GM19452 (cell line): ENCODE measurements at regions not wholly inside any gene's neighbourhood (a gene's known extent, or its start where the extent isn't known, plus 50 kb on each side); places are given as distances from the start of the nearest gene placed in this dataset.
"Not testable (repeated sequence)": the region's sequence is repeated elsewhere in the genome, so short reads cannot be mapped to it uniquely, and the experiment has no call there.

Source experiments
- ATAC-seq: cut with Tn5 transposase; IDR thresholded peaks from one replicate; pipeline ENCODE4 v1.9.1; 2021; ENCODE audit not compliant: unreplicated experiment

- ATAC-seq: no peak
These were observed 231.4 kb upstream of the TUT7 start for GRCh38 chr9:86585422-86586143.

DNA sequence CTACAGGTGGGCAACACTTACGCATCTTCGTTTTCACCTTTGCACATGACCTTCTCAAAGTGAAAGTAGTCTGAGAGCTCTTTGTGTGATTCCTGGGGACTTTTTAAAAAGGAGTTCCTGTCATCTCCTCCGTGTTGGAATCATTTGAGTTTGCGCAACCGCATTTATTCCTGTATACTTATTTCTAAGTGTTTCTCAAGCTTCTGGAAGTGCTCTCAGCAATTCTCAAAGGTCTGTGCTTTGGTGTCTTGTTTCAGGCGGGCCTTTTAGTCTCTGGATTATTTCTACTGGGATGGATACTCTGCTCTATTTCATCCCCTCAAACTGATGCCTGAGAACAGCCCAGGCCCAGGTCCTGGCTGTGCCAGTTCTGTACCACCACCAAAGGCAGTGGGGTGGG lies 226.5 kb upstream of the TUT7 start:
- ATAC-seq: no peak

DNA sequence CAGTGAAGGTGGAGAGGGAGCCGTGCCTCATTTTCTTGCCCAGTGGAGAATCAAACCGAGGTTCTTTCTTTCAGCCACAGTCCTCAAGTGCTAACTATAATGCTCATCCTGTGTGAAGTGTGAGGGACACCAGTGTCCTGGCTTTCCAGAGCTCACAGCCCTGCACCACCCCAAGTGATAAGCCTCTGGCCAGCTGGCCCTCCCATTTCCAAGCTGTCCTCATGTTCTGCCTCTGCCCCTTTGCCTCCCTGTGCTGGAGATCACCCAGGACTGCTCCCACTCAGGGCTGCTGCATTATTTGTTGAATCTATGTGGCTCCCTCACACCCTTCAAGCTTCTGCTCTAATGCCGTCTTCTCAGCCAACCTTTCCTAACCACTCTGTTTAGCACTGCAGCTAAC lies 224.5 kb upstream of the TUT7 start:
- no peak for ATAC-seq

- no peak for ATAC-seq
These were observed 223.5 kb upstream of the TUT7 start for GRCh38 chr9:86577420-86578333.

DNA sequence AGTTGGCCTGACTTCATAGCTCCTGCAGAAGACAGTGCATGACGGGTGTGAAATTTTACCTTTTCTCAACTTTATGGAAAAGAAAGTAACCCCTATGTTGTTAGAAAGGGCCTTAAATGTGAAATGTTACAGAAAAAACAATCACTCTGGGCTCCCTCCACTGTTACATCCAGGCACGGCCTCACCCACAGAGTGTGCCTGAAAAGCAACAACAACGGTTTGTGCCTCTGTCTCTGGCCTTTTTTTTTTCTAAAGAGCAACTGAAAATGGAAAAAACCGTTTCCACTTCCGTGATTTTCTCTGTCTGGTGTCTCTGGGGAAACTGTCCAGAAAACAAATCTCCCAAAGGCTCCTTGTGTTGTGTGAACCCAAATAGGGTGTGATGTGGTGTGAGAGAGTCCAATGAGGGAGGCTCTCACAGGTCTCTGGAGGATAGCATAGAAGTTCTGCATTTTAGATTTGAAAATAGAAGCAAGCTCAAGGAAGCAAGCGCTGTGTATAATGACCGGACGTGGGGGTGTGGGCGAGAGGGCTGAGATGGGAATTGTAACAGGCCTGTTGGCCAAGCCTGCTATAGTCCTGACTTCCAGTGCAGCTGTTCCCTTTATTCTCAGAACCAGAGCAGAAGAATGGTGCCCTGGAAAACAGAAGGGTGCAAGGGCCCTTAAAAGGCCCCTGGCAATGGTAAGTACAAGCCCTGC lies 221.8 kb upstream of the TUT7 start:
- no peak for ATAC-seq

DNA sequence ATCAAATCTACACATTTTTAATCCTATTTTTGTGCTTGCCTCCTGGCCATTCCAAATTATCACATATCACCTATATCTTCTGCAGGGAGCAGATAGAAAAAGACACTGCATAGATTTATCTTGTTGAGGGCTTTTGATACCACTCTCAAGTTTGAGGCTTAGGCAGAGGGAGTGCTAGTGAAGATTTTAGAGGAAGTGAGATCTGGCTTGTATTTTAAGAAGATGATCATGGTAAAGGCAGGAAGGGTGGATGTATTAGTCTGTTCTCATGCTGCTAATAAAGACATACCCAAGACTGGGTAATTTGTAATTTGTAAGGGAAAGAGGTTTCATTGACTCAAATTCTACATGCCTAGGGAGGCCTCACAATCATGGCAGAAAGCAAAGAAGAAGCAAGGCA lies 220.9 kb upstream of the TUT7 start:
- no peak for ATAC-seq

DNA sequence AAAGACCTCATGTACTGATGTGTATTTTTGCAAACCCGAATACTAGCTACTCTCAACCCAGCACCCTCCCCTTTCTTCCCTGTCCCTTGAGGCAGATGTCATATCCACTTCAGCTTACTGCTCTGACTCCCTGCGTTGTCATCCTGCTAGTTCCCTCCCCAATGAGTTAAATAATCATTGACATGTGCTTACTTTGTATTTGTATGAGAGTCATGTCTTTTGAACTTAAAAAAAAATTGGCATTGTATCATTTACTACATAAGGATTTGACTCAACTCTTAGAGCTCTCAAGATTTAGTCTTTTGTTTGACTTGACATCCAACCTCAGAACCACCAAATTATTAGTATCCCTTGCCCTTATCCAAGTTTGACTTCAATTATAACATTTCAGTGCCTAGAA lies 219.7 kb upstream of the TUT7 start:
- no peak for ATAC-seq

DNA sequence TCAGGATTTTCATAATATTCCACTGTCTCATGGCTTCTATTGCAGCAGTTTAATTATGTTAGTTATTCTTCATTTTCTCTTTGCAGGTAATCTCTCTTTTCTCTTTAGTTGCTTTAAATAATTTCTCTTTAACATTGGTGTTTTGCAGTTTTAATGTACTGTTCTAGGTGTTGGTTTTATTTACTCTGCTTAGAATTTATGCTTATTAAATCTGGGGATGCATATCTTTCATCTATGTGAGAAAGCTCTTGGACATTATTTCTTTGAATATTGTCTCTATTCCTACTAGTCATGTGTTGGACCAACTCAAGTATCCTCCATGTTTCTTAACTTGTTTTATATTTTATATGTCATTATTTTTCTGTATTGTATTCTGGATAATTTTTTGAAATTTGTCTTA lies 218.7 kb upstream of the TUT7 start:
- ATAC-seq: no peak

GRCh38 chr9:86565603-86566002 lies 211.4 kb upstream of the TUT7 start:
- not testable (repeated sequence) for ATAC-seq

DNA sequence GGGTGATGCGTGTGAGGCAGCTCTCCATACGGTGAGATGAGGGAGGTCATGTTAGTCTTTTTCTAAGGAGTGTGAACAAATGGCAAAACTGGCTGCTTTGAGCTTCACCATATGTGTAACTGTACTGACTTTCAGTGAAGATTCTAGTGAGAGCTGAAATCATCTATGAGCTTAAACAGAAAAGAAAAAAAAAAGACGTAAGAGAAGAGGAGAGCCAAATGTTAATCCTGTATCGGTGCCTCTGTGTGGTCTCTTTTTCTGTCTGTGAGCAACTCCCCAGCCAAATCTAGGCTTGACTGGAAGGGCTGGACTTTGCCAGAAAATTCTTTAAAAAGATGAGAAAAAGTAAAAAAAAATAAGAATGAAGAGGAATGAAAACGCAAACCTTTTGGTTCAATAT lies 209.7 kb upstream of the TUT7 start:
- no peak for ATAC-seq

DNA sequence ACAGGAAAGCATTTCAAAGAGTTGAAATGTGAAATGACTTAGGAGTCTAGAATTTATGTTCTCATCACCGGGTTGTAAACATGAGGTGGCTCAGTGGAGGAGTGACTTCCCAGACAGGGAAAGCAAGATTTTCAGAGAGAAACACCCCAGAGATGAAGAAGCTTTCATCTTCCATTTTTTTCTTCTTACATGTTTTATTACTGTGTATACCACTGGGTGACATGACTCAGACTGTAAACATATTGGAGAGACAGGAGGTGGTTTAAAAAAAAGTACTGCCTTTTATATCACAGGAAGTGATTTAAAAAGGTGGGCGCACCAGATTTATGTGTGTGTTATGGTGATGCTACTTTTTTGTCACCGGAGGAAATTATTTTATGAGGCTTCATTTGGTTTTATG lies 209.1 kb upstream of the TUT7 start:
- ATAC-seq: no peak

GRCh38 chr9:86562691-86563090 lies 208.5 kb upstream of the TUT7 start:
- ATAC-seq: no peak

DNA sequence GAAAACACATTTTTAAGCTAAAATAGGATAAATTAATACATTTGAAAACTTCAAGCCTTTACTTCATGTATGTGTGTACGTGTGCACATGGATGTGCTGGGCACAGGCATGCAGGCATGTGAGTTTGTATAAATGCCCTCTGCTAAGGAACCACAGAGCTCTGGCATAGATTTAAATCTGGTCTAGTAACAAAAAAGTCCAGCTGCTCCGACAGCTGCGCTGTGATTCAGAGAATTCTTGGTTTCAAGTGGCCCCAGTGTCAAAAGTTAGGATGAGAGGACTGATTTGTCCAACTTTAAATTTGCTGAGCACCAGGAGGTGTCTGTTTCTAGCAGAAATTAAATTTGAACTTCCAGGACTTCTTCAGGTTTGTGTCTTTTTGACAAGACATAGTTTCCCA lies 203.7 kb upstream of the TUT7 start:
- no peak for ATAC-seq

DNA sequence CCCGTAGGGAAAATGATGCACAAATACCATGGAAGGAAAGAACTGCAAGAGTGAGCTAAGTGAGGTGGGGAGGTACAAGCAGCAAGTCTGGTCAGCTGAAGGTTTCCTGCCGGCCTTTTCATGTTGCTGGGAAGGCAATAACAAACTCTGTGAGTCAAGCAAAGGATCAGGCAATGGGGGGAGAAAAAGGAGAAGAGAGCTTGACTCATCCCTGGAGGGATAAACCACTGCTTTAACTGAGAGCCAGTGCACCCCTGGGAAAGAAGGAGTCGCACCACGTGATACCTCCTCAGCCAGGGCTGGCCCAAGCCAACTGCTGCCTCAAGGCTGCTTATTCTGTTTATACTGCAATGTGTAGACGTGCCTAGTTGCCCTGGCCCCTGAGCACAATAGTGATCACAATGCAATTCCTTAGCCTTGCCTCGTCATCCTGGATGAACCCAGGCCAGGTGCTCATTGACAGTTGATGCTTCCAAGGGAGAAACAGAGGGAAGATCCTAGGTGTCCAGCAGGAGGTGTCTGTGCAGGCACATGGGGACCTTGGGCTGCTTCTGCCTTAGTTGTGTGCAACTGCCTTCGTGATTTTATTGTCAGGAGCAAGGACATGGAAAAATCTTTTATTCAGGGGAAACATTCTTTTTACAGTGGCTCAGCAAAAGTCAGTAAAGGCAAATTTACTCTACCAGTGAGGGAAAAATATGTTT lies 203.0 kb upstream of the TUT7 start:
- no peak for ATAC-seq

DNA sequence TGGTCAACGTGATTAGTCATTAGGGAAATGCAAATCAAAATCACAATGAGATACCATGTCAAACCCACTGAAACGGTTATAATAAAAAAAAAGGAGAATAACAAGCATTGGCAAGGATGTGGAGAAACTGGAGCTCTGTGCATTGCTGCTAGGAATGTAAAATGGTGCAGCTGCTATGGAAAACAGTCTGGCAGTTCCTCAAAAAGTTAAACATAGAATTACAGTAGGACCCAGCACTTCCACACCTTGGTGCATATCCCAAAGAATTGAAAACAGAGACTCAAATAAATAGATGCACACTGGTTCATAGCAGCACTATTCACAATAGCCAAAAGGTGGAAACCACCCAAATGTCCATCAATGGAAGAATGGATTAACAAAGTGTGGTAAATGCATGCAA lies 201.5 kb upstream of the TUT7 start:
- no peak for ATAC-seq

DNA sequence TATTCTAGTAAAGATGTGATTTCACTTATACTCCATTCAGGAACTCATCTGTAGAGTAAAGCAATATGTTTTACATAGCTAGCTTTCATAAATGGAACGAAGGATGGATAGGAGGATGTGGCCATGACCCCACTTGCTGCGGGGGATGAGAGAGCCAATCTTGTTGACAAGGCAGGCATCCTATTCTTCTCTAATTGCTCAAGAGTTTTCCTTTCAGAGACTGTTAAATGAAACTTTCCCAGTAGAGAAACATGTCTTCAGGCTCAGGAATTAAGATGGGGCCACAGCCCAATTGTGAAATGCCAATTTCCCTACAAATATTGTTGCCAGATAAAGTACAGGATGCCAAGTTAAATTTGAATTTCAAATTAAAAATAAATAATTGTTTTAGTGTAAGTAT lies 196.2 kb upstream of the TUT7 start:
- ATAC-seq: no peak

- ATAC-seq: no peak
These were observed 195.7 kb upstream of the TUT7 start for GRCh38 chr9:86549920-86550319.

DNA sequence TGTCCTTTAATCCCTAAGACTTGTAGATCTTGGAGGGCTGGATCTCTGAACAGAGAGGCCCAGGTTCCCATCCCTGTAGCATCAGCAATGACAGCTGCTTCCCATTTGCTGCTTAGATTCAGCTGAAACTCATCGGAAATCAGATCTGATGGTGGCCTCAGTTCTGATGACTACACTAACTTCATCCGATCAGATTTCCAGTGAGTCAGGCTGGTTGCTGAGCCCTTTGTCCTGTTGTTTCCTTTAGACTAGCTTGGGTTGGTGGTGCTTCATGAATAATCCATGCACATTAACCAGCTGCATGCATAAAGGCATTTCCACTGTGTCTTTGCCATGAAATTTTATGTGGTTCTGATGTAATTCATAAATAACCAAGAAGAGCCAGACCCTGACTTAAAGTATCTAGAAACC lies 195.2 kb upstream of the TUT7 start:
- no peak for ATAC-seq

GRCh38 chr9:86548220-86548619 lies 194.0 kb upstream of the TUT7 start:
- ATAC-seq: no peak

DNA sequence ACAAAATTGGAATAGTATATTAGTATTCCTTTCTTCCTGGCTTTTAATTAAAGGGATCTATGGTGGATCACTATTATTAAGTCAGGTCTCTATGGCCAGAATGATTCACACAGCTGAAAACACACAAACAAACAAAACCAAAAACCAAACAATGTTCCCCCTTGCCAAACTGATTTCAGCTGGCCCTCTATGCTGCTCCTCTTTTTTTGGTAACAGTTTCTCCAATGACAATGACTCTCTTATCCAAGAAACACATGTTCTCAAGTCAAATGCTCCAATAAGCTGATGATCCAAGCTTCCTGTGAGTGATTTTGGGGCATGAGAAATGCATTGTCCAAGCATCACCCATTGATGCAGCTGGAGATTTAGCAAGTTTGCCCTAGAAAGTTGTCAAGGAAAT lies 193.4 kb upstream of the TUT7 start:
- ATAC-seq: no peak

DNA sequence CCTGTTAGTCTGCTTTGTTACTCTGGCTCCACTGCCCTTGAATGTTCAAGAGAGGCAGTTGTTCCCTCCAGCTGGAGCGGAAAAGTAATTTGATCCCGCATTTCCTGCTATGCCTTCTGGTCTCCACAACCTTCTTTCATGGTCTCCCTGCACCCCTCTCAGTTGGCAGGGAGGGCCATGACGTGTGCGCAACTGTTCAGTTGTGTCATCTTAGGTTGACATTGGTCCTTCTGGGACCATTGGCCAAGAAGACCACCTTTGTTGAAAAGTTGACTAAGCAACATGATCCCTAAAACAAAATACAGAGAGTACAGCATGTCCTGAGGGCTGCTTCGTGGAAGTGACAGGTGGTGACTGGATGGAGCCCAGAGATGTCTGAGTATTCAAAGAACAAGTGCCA lies 192.5 kb upstream of the TUT7 start:
- ATAC-seq: no peak
